ENCODE measurements at regions not wholly inside any gene's neighbourhood (a gene's known extent, or its start where the extent isn't known, plus 50 kb on each side); places are given as distances from the start of the nearest gene placed in this dataset.

DNA sequence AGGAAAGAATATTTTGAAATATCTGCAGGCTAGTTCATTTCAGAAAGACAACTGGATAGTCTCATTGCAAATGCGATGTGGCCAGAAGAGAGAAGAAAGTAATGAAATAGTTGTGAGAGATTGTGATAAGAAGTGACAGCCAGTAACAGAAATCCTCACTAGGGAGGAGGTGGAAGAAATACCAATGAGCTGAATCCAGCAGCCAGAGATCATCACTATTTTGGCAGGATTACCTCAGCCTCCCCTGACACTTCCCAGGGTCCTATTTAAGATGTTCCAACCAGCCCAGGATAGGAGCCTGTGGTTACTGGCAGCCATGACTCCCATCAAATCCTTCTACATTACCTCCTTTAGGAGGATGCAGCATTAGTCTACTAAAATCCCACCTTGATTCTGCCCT is 76.7 kb upstream of the ARHGAP24 start:
- TF ChIP-seq, protein P1, sequence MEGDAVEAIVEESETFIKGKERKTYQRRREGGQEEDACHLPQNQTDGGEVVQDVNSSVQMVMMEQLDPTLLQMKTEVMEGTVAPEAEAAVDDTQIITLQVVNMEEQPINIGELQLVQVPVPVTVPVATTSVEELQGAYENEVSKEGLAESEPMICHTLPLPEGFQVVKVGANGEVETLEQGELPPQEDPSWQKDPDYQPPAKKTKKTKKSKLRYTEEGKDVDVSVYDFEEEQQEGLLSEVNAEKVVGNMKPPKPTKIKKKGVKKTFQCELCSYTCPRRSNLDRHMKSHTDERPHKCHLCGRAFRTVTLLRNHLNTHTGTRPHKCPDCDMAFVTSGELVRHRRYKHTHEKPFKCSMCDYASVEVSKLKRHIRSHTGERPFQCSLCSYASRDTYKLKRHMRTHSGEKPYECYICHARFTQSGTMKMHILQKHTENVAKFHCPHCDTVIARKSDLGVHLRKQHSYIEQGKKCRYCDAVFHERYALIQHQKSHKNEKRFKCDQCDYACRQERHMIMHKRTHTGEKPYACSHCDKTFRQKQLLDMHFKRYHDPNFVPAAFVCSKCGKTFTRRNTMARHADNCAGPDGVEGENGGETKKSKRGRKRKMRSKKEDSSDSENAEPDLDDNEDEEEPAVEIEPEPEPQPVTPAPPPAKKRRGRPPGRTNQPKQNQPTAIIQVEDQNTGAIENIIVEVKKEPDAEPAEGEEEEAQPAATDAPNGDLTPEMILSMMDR (IDR thresholded peaks at IDR 0.05; ENCODE audit: low read depth, low read length): no peak
- TF ChIP-seq POLR2A (IDR thresholded peaks at IDR 0.05; ENCODE audit: extremely low read depth, insufficient read length): no peak
- TF ChIP-seq, protein P2, sequence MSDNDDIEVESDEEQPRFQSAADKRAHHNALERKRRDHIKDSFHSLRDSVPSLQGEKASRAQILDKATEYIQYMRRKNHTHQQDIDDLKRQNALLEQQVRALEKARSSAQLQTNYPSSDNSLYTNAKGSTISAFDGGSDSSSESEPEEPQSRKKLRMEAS (IDR thresholded peaks at IDR 0.05; ENCODE audit: low read depth, low read length): no peak
- TF ChIP-seq MYC (IDR thresholded peaks at IDR 0.05; ENCODE audit: low read depth, low read length): no peak
